Neutrophil (primary cell): ENCODE measurements at regions not wholly inside any gene's neighbourhood (a gene's known extent, or its start where the extent isn't known, plus 50 kb on each side); places are given as distances from the start of the nearest gene placed in this dataset.
"Not testable (repeated sequence)": the region's sequence is repeated elsewhere in the genome, so short reads cannot be mapped to it uniquely, and the experiment has no call there.

Experiments
- H3K27ac ChIP-seq: fragments of 200-600 bp; sonication (generic); 2 replicates; pipeline ENCODE4 v1.5.1; 2016; ENCODE audit warnings: mild to moderate bottlenecking, moderate library complexity
- H3K27me3 ChIP-seq: fragments of 200-600 bp; sonication (generic); 2 replicates; pipeline ENCODE4 v1.6.0; 2016; ENCODE audit warnings: mild to moderate bottlenecking
- H3K36me3 ChIP-seq: fragments of 200-600 bp; sonication (generic); 2 replicates; pipeline ENCODE4 v1.5.1; 2017
- H3K4me1 ChIP-seq, 2 experiments: fragments of 200-600 bp in 1 of 2; sonication (generic) in 1 of 2; 1 replicate in 1 of 2; 2 replicates in 1 of 2; pipeline versions ENCODE4 v1.5.1 to v1.6.1; 2013 to 2016; ENCODE audit warnings: low read depth in 1 of 2, low read length in 1 of 2, mild to moderate bottlenecking in 1 of 2, moderate library complexity in 1 of 2; ENCODE audit not compliant: control insufficient read depth in 1 of 2, insufficient read depth in 1 of 2
- H3K4me3 ChIP-seq, 2 experiments: fragments of 200-600 bp in 1 of 2; sonication (generic) in 1 of 2; 1 replicate in 1 of 2; 2 replicates in 1 of 2; pipeline ENCODE4 v1.5.1; 2013 to 2016; ENCODE audit warnings: low read depth in 1 of 2, low read length in 1 of 2, mild to moderate bottlenecking in 1 of 2, moderate library complexity in 1 of 2
- H3K9me3 ChIP-seq: fragments of 200-600 bp; sonication (generic); 2 replicates; pipeline ENCODE4 v1.5.1; 2016

DNA sequence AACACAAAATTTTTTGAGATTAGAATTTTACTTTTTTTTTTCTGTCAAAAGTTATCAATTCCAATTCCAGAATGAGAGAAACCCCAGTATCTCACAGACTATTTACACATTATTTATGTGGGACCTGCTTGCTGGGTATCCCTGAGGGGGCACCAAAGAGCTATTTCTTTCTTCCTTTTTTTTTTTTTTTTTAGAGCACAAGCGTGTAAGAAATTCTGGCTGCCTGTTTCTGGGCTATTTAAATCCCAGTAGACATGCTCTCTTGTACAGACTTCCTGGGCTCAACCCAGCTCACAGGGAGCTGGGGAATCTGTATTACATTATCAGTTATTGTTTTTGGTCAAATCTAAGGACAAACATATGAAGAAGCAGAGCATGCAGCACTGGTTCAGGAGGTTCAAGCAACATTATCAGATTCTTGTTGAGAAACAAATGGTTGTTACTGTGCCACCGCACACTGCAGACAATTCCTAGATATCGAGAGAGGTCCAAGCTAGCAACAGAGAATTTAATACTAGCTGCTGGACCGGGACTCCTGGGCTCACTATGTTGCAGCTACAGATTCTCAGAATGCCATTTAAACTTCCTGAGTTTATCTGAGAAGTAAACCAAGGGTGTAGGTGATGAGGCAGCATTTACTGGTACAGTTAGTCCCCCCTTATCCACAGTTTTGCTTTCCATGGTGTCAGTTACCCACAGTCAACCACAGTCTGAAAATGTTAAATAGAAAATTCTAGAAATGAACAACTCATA lies 83.3 kb upstream of the NBPF26 start:
- H3K4me3 ChIP-seq, H3K9me3 ChIP-seq, H3K27me3 ChIP-seq: not testable (repeated sequence)

GRCh38 chr1:120641014-120641302 lies 82.8 kb upstream of the NBPF26 start:
- not testable (repeated sequence) for H3K4me1 ChIP-seq, H3K4me3 ChIP-seq, H3K27ac ChIP-seq, H3K9me3 ChIP-seq, H3K27me3 ChIP-seq, H3K36me3 ChIP-seq

More for the DNA sequence above, 83.3 kb upstream of the NBPF26 start:
- not testable (repeated sequence) for H3K27ac ChIP-seq, H3K4me1 ChIP-seq, H3K36me3 ChIP-seq

GRCh38 chr1:120647182-120647581 lies 76.6 kb upstream of the NBPF26 start:
- H3K9me3 ChIP-seq, H3K36me3 ChIP-seq, H3K4me1 ChIP-seq, H3K27me3 ChIP-seq, H3K27ac ChIP-seq, H3K4me3 ChIP-seq: not testable (repeated sequence)

GRCh38 chr1:120648915-120649623 lies 74.7 kb upstream of the NBPF26 start:
- not testable (repeated sequence) for H3K9me3 ChIP-seq, H3K27ac ChIP-seq, H3K4me1 ChIP-seq, H3K4me3 ChIP-seq, H3K27me3 ChIP-seq, H3K36me3 ChIP-seq

DNA sequence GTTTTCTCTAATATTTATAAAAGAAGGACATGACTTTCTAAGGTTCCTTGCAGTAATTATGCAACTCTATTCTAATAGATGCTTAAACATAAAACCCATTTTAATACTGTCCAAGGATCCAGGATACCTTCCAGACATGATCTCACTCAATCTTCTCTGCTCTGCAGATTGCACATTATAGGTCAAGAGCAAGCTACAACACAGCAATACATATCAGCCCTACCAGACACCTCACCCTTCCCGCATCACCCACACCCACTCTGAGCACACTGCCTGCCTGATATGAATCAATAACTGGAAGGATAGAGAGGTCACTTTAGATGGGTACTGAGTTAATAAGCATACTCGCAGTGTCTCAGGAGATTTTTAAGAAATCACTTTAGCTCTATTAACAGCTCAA lies 74.0 kb upstream of the NBPF26 start:
- H3K4me1 ChIP-seq, H3K27me3 ChIP-seq, H3K36me3 ChIP-seq, H3K27ac ChIP-seq, H3K4me3 ChIP-seq, H3K9me3 ChIP-seq: not testable (repeated sequence)

DNA sequence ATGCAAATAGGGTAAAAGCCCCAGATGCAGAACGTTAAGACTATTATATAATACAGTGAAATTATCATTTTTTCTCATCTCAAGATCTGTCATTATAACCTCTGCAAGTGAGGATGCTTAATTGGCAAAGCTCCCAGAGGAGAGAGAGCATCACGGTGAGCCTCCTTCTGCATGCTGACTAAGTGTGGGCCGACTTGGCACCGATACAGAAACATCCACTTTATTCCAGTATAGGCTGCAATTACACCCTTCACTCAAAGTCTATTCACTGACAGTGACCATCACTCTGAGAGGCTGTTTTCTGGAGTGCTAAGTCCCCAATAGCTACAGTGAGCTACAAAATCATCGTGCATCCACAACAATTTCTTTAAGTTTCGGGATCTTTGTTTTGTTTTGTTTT lies 69.6 kb upstream of the NBPF26 start:
- H3K9me3 ChIP-seq, H3K4me3 ChIP-seq, H3K4me1 ChIP-seq, H3K36me3 ChIP-seq, H3K27ac ChIP-seq, H3K27me3 ChIP-seq: not testable (repeated sequence)

DNA sequence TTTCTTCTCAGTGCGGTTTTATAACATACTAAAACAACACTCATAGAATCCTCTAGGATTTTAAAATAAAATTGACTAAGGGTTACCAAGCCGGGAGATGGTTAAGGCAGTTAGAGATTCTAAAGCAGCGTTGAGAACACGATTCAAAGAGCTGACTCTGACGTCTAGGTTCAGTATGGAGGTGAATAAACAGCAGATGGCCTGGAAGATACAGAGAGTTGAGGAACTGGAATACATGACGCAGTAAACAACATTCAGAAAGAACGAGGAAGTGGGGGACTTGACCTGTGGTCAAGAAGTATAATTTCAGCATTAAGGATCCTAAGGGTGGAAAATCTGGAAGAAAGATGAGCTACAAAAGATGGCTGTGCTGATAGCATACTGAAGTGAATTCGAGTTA lies 68.4 kb upstream of the NBPF26 start:
- not testable (repeated sequence) for H3K27ac ChIP-seq, H3K9me3 ChIP-seq, H3K27me3 ChIP-seq, H3K36me3 ChIP-seq, H3K4me3 ChIP-seq, H3K4me1 ChIP-seq

- not testable (repeated sequence) for H3K4me1 ChIP-seq, H3K36me3 ChIP-seq, H3K4me3 ChIP-seq, H3K27me3 ChIP-seq, H3K9me3 ChIP-seq, H3K27ac ChIP-seq
Measured at GRCh38 chr1:120656116-120656515, 67.6 kb upstream of the NBPF26 start.

DNA sequence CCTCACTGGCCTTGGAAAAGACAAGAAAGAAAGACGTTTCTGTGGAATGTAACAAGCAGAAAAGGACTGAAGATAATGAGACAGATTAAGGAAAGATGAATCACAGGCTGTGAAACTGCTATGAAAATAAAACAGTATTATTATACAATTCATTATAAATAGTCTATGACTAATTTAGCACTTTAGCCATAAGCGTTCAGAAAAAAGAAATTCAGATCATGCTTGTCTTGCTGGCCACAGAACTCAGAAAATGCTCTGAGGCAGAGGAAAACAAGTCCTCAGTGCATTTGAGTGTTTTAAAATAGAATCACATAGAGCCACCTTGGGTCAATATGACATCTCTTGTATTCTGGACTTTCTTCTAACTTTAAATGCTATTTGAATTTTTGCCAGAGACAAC lies 65.9 kb upstream of the NBPF26 start:
- H3K9me3 ChIP-seq, H3K36me3 ChIP-seq, H3K4me3 ChIP-seq, H3K4me1 ChIP-seq, H3K27ac ChIP-seq, H3K27me3 ChIP-seq: not testable (repeated sequence)

DNA sequence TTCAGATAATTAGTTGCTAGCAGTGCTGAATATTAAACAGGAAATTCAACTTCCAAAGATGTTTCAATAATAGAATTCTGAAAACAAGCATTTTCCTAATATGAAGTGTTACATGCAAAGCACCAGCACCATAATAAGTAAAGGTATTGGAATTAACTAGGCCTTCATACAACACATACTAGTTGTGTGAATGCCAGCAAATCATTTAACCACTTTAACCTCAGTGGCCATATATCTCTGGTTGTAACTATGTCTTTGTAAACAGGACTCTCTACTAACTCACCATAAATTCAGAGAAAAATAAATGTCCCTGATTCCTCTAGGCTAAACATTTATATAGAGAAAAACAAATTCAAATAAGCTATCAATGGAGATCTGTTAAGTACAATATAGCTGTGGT lies 65.1 kb upstream of the NBPF26 start:
- H3K4me1 ChIP-seq, H3K36me3 ChIP-seq, H3K9me3 ChIP-seq, H3K27me3 ChIP-seq, H3K27ac ChIP-seq, H3K4me3 ChIP-seq: not testable (repeated sequence)

DNA sequence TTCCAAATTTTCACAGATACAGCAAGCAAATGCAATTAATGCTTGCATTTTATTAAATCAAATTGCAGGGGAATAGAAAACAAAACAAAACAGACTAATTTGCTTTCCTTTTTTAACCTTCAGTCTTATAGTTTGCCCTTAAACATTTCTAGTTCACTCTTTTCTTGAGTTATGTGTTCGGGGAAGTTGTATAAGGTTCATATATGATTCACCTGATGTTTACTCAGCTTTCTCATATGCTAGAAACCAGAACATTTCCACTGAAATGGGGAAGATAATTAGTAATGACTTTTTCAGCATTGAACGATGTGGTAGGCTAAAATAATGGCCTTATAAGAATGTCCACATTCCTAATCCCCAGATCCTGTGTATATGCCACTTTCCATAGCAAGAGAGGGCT lies 64.6 kb upstream of the NBPF26 start:
- not testable (repeated sequence) for H3K27ac ChIP-seq, H3K27me3 ChIP-seq, H3K4me3 ChIP-seq, H3K4me1 ChIP-seq, H3K9me3 ChIP-seq, H3K36me3 ChIP-seq

- not testable (repeated sequence) for H3K36me3 ChIP-seq
Measured at GRCh38 chr1:120664376-120665249, 59.1 kb upstream of the NBPF26 start.

DNA sequence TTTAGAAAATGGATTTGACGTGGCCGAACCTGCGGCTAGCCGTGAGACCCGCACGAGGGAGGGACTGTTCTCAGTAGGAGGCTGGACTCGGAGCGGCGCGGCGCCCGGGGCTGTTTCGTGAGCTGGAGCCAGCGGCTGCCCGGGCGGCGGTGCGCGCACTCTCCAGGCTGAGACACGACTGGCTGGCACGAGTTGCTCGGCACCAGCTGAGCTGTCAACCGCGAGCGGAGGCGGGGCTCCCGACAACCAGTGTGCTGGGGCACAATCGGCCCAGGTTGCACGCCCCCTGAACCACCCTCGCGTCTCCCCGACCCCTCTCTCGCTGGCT lies 58.5 kb upstream of the NBPF26 start:
- H3K4me3 ChIP-seq, H3K4me1 ChIP-seq, H3K36me3 ChIP-seq, H3K27me3 ChIP-seq, H3K27ac ChIP-seq, H3K9me3 ChIP-seq: not testable (repeated sequence)

More at GRCh38 chr1:120664376-120665249, 59.1 kb upstream of the NBPF26 start:
- H3K9me3 ChIP-seq, H3K27ac ChIP-seq, H3K27me3 ChIP-seq, H3K4me3 ChIP-seq, H3K4me1 ChIP-seq: not testable (repeated sequence)

- H3K27me3 ChIP-seq, H3K9me3 ChIP-seq, H3K4me1 ChIP-seq, H3K27ac ChIP-seq, H3K36me3 ChIP-seq, H3K4me3 ChIP-seq: not testable (repeated sequence)
Measured at GRCh38 chr1:120668187-120668586, 55.6 kb upstream of the NBPF26 start.
